T1000 (cell line): ENCODE measurements at regions not wholly inside any gene's neighbourhood (a gene's known extent, or its start where the extent isn't known, plus 50 kb on each side); places are given as distances from the start of the nearest gene placed in this dataset.

Source experiments
- DNase-seq: peaks from one replicate; lab custom pipeline; 2025; ENCODE audit warnings: mixed read lengths; lab: John Stamatoyannopoulos, UW

DNA sequence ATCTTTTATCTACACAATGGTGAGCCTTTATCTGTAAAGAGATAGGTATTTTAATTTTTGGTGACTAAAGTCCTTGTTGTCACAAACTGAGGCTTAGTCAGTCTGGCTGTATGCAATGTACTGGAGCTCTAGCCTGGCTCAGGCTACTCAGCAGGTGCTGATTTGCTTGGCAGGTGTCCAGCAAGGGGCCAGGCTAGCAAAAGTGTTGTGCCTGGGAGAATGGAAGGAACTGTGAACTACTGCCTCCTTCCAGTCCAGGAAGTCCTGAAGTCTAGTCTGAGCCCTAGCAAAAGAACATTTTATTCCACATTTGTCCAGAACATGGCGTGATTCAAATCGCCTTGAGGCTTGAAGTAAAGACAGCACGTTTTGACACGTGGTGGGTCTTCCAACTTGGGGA, 260.5 kb downstream of the CCDC85A start:
- no peak for DNase-seq

DNA sequence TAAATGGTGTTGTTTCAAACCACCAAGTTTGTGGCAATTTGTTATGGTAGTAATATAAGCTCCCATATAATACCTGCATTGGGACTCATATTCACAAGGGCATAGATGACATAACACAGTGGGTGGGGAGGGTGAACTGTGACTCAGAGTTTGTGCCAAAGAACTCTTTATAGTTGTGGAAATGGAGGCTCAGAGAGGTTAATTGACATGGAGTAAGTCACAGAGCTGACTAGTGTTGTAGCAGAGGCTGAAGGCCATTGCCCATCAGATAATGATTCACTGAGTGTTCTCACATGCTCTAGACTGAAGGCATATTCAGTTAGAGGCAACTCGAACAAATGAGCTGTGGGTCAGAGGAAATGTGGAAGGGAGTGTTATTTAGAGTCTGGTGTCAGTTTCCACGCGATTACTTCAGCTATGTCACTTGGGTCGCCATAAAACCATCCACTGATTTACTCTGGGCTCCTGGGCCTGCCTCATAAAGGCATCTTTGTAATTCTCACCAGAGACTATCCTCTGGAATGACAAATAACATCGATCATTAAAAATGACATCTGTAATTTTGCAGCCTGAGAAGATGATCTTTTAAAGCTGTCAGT, 264.7 kb downstream of the CCDC85A start:
- no peak for DNase-seq

DNA sequence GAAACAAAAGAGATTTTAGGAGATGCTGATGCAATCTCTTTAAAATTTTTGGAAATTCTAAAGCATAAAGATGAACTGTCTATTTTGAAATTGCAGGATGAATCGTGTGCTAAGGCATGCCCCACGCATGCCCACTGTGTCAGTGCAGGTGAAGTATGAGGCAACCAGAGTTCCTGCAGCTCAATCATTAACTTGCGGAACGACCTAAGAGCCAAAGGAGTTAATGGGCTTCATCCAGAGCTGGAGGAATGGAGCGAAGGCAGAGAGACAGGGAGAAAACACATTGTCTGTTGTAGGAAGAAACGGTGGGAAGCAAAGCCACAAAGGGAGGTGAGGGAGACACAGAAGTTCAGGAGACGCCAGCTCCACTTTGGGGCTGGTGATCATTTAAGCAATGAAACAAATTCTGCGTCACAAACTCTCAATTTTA, 265.2 kb downstream of the CCDC85A start:
- no peak for DNase-seq

DNA sequence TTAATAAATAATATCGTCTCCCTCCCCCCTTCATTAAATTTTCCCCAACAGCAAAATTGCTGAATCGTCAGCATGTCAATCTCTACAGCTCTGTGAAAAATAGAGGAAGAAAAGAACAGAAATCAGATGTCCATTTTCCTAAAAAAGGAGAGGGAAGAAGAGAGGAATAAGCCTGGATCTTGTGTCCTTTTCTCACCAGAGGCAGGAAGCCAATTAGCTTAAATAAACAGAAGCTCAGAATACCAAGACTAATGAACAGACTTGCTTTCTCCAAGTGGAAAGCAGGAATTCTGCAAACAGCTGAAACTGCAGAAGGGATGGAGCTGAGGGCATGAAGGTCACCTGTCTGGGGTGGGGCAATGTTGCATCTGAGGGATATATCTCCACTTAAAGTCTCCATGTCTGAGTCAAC, 265.7 kb downstream of the CCDC85A start:
- no peak for DNase-seq

DNA sequence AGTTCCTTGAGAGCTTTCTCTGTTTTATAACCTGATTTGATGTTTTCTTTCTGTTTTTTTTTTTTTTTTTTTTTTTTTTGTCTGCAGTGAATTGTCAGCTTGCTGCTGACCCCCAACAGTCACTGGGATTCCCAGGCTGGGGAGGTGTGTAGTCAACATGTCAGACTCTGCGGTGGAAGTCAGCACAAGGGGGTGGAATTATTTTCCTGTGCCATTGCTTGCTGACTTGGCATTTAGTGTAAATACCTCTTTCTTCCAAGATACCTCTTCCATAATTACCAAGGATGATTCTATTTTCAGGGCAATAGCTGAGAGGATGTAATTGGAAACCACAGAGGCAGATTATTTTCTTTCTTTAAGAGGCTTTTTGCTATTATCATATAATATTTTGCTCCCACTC, 266.3 kb downstream of the CCDC85A start:
- DNase-seq, result no peak

DNA sequence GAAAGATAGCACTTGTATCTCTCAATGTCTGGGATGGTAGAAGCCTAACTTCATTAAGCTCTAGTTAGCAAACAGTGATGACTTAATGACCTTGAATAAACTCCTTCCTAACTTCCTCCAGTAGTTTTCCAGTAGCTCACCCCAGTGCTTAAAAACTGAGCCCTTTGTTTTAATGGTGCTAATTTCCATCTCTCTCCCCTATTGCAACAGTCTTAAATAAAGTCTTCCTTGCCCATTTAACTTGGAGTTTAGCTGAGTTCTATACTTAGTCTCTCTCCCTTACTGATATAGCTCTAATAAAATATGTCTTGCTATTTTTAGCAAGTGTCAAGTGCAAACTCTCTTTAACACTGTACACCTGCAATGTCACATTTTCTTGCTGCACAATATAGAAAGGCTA, 267.0 kb downstream of the CCDC85A start:
- DNase-seq, result no peak

DNA sequence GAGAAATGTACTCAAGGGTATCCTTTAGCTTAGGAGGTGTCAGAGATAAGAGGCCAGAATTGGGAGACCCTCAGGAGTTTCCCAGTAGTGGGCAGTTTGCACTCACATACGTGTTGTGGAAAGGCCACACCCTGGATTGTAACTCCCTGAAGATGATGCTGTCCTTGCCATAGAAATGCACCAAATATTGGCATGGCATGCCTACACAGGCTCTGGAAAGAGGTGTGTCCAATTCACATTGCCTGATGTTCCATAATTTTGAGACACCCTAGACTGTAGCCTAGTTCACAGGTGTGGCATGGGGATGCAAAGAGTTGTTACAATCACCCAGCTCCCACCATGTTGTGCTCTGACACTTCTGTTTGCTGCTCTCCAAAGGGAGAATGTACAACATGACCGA, 271.9 kb downstream of the CCDC85A start:
- no peak for DNase-seq

DNA sequence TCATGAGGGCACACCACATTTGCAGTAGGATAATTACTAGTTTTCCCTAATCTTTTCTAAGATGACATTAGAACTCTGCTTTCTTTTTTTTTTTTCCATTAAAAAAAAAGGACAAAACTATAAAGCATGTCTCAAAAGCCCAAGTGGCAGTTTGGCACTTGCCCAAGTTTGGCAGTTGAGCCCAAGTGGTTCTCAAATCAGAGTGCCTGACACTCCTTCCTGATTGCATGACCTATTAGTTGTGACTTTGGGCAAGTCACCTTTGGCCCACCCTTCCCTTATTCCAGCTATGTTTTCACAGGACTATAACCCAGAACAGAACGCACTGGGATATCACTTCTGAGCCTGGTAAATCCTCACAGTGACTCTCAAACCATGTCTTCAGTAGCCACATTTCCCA, 273.0 kb downstream of the CCDC85A start:
- no peak for DNase-seq

DNA sequence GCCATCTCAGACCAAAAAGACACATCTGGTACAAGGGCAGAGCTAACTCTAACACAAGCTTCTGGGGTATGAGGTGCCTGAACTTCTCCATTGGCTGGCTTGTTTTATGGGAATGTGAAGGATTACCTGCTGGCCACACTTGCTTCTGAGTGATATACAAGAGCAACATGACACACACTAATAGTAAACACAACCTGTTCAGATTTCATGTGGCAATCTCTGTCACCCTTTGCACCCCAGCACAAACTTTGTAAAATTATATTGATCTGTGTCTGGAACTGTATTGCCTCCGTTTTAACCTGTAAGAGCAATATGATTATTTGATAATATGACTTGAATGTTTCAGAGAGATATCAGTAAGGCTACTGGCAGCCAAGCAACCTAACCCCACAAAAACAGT, 276.7 kb downstream of the CCDC85A start:
- DNase-seq, result no peak

DNA sequence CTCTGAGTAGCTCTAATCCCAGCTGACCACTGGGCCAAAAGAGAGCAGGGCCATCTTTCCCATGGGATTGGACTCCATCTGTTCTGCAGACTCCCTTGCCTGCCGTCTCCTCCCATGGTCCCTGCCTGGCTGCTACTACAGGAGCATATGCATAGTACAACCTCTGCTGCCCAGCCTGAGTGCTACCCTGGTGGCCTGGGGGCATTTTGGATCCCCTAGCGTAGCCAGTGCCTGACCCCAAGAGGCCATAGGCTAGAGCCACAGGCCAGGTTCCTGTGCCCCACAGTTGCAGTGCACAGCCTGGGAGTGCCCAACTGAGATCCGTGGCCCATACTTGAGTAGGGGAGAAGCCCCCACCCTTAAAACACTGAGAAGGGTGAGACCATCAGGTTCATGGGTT, 280.3 kb downstream of the CCDC85A start:
- no peak for DNase-seq

DNA sequence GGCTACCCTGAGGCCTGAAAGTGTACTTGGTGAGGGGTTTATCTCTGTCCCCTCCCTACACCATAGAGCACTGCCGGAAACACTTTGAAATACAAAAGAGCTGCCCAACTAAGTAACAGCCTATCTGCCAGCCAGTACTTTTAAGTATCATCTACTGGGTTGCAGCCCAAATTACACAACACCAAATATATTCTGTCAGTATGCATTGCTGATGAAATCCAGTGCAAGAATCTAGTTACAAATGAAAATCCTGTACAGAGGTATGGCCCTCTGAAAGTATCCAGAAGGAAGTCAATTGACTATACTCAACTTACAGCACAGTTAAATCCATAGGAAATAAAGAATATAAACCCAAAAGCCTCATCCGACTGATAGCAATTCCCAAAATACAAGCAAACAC, 280.8 kb downstream of the CCDC85A start:
- DNase-seq, result no peak

DNA sequence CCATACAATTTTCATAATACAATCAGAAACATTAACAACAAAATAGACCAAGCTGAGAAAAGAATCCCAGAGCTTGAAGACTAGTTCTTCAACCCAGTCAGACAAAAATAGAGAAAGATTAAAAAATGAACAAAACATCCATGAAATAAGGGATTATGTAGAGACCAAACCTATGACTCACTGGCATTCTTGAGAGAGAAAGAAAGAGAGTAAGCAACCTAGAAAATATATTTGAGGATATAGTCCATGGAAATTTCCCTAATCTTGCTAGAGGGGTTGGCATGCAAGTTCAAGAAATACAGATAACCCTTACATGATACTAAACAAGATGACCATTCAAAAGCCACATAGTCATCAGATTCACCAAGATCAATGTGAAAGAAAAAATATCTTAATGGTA, 281.7 kb downstream of the CCDC85A start:
- DNase-seq, result no peak

DNA sequence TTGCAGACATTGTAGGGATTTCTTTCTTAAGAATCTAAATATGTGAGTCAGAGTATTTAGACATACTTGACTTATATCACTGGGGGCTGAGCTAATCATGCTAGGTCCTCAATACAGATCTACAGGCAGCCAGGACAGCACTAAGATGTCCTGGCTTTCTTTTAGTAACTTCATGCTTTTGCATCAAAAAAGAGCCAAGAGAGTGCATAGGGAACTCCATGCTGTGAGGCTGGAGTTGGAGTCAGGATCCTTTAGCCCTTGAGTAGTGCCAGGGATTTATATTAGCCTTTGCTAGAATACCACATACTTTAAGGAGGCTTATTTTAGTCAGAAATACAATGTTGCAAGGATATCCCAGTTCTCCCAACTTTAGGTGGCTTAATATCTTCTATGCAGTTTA, 289.7 kb downstream of the CCDC85A start:
- no peak for DNase-seq

DNA sequence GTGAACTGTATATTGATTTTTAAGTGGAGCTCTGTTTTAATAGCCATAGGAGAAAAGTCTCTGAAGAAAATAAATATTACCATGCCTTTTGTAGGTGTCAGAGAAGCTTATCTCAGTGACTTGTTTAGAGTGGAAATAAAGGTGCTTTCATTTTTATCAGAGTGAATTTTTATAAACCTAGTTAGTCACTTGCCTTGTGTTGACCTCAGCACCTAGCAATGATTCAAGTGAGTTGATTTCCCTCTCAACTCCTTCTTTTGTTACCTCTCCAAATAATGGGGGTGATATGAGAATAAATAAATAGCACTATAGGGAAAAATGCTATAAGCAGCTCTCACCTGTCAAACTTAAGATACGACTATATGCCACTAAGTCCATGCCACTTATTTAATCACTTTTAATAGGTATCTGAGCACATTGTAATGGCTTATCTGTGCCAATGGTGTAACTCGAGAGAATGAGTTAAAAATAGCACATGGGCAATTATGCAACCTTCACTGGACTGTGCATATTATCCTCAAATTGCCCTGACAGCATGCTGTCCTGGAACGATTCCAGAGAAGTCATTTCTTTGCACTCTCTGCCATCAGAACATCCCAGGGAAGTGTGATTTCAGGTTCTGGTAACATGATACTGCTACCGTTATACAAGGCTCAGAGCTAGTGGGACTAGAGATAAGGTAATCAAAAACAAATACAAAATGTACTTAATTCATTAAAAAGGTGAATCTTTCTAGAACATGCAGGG, 290.8 kb downstream of the CCDC85A start:
- no peak for DNase-seq

DNA sequence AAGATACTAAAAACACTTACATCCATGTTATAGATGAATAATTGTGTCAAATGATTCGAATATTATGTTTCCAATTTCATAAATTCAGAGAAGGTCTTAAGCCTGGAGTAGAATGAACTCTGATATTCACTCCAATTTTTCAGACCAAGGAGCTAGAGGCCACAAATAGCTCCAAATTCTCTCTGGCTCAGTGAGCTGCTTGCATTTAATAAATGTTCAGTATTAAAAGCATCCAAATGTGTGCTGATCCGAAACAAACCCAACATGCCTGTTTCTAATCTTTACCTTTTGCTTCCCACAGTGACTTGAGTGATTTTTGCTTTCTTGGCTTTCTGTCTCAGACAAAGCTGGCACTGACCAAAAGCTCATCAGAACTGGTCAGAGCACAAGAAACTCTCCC, 291.4 kb downstream of the CCDC85A start:
- no peak for DNase-seq

DNA sequence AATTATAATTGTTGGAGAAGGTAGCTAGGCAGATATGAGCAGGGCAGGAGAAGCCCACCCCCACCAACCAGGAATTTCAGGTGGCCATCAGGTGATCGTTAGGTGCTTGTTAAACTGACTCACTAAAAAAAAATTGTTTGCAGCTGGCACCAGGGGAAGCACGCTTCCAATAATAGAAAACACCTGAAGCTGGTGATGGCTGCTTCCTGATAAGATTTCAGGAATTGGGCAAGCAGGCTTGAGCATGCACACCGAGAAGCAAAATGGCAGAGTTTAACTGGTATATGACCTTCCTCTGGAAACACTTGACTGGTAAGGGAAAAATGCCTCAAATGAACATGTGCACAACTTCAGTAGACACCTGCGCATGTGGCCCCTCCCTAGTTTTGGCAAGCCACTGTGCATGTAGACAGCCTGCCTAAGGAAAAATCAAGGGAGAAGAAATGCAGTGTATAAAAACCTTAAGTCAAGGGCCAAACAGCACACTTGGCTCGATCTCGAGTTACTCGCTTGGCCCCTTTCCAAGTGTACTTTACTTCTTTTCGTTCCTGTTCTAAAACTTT, 292.8 kb downstream of the CCDC85A start:
- no peak for DNase-seq

DNA sequence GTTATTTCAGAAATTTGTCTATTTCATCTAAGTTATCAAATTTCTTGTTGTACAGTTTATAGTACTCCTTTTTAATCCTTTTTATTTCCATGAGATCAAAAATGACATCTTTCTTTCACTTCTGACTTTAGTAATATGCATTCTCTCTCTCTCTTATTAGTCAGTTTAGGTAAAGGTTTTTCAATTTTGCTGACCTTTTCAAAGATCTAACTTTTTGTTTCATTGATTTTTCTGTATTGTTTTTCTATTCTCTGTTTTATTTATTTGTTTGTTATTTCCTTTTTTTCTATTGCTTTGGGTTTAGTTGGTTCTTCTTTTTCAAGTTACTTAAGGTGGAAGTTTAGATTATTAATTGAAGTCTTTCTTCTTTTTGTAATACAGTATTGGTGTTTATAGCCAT, 294.2 kb downstream of the CCDC85A start:
- DNase-seq, result no peak

DNA sequence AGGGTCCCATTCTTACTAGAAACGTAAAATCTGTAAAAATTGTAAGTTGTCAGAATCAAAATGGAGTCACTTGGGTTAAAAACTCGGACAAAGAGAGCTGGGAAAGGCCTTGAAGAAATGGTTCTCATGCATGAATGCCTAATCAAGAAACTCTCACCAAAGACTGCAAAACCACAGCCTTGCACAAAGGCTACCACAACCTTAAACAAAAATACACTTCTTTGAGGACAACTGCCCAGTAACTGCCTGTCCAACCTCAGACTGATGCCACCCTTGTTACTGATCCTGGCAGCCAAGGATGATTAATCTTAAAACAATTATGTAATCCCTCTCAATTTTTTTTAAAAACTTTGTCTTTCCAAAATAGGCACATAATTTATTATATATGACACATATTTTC, 299.3 kb downstream of the CCDC85A start:
- no peak for DNase-seq

DNA sequence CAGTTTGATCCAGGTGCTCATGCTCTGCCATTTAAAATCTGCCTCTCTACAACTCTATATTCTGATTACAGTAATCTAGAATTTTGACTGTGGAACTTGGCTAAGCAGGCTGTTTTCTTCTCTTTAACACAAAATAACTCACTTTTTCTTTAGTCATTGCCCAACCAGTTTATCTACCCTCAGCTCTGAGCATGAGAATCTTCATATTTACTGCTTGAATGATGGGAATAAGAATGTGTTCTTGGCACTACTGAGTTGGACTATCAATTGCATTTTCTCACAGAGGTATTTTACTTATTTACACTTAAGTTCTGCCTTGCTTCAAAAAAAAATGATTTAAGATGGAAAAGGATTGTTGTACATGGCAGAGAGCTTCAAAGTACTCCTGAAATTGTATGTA, 301.1 kb downstream of the CCDC85A start:
- no peak for DNase-seq

DNA sequence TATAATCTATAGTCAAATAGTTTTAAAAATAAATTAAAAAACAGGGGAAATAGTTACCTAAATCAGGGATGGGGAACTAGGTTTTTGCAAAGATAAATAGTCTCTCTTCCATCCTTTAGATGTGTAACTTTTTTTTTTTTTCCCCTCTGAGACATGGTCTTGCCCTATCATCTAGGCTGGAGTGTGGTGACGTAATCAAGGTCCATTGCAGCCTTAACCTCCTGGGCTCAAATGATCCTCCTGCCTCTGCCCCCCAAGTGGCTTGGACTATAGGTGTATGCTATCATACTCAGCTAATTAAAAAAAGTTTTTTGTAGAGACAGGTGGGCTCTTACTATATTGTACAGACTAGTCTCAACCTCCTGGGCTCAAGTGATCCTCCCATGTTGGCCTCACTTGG, 316.5 kb downstream of the CCDC85A start:
- DNase-seq, result no peak

DNA sequence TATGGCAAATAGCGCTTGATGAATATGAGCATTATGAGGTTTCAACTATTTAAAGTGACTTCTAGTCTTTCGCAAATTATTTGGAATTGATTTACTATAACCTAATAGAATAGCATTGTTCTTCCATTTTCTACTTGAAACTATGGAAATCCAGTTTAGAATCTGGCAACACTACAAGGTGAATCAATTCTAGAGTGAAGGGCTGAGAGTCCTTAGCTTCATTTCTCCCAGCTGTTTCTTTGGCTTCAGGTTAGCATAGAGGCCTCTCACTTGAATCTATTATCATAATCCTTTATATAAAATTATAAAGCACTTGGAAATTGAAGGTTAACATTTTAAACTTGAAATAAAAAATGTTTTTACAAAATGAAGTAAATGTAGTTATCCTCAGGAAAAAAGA, 318.8 kb downstream of the CCDC85A start:
- no peak for DNase-seq

DNA sequence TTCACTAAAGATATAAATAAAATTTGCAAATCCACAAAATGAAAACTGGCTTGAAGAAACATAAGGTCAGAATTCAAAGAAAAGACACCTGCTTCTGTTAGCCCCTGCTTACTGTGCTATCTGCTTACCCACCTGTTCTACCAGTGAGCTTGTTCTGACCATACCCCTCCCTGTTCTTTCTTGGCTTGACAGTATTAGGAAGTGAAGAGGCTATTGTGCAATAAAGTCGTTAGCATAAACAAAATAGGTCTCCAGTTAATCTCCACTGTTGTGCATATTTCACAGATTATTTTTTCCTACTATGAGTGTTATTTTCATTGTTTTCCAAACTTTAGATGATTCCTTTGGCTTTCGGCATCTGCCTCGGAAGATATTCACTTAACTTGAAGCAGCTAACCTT, 322.1 kb downstream of the CCDC85A start:
- no peak for DNase-seq

DNA sequence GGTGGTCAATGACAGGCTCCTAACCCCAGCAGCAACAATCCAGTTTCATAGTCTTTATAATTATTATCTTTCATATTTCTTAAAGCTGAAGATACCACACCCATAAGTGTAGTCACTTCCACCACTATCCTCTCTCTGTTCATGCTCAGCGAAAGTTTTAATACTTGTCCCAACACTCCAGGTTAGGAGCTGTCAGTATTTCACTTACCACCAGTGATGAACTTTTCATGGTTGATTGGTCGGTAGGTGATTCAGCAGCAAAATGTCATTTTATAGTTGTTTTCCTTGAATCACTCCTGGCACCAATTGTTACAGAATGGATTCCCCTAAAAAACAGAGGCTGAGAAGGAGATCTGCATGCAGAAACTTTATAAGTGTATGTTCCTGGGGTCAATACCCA, 324.9 kb downstream of the CCDC85A start:
- DNase-seq, result no peak

DNA sequence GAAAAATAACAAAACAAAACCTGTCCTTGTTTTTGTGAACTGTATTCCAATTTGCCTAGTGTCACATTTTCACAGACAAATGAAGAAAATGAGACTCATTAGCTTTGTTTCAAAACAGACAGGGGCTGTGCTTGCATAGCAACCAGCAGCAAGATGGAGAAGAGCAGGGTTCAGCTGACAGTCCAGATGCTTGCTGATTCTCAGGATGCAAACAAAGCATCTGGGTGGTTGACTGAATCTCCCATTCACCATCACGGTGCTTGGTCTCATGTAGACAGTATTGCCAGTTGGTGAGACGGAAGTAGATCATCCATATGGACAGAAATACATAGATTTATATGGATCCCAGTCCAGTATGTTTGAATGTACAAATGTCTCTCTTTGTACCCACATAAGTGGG, 326.8 kb downstream of the CCDC85A start:
- no peak for DNase-seq
